Ammon's horn (tissue), 1 donor: ENCODE measurements at regions not wholly inside any gene's neighbourhood (a gene's known extent, or its start where the extent isn't known, plus 50 kb on each side); places are given as distances from the start of the nearest gene placed in this dataset.
A peak's percentile ranks its signal among the peaks of the same experiment; 100 is the strongest.
"Not testable (repeated sequence)": the region's sequence is repeated elsewhere in the genome, so short reads cannot be mapped to it uniquely, and the experiment has no call there.

Experiments
- DNase-seq: peaks from one replicate; pipeline ENCODE4 v3.0.0-alpha.2; 2016; ENCODE audit warnings: low spot score

GRCh38 chr6:154923199-154923869 lies 71.8 kb upstream of the TIAM2 start:
- DNase-seq: no peak

GRCh38 chr6:154925130-154925529 lies 70.0 kb upstream of the TIAM2 start:
- no peak for DNase-seq

GRCh38 chr6:154926366-154926765 lies 68.7 kb upstream of the TIAM2 start:
- no peak for DNase-seq

GRCh38 chr6:154928325-154928922 lies 66.7 kb upstream of the TIAM2 start:
- peak; percentile 79 for DNase-seq

- DNase-seq: no peak
Measured at GRCh38 chr6:154930451-154930851, 64.7 kb upstream of the TIAM2 start.

GRCh38 chr6:154931711-154932424 lies 63.2 kb upstream of the TIAM2 start:
- DNase-seq: no peak

GRCh38 chr6:154932515-154933027 lies 62.5 kb upstream of the TIAM2 start:
- no peak for DNase-seq

- DNase-seq: no peak
Measured at GRCh38 chr6:154933181-154933827, 61.8 kb upstream of the TIAM2 start.

- DNase-seq: no peak
Measured at GRCh38 chr6:154937306-154938220, 57.6 kb upstream of the TIAM2 start.

GRCh38 chr6:154938221-154938580 lies 56.9 kb upstream of the TIAM2 start:
- DNase-seq: no peak

GRCh38 chr6:154938727-154939285 lies 56.3 kb upstream of the TIAM2 start:
- not testable (repeated sequence) for DNase-seq

GRCh38 chr6:154942770-154943169 lies 52.3 kb upstream of the TIAM2 start:
- no peak for DNase-seq

- DNase-seq: no peak
Measured at GRCh38 chr6:154945271-154945890, 49.7 kb upstream of the TIAM2 start.
